Naive B cell (primary cell): ENCODE measurements at regions not wholly inside any gene's neighbourhood (a gene's known extent, or its start where the extent isn't known, plus 50 kb on each side); places are given as distances from the start of the nearest gene placed in this dataset.

Experiments
- ATAC-seq, 2 donors: fragments of 150-1000 bp; cut with Tn5 transposase; 2 replicates each; pipeline ENCODE4 v1.10.0; 2021; ENCODE audit warnings: low read depth in 2 of 2, mild to moderate bottlenecking in 2 of 2, moderate library complexity in 2 of 2
- DNase-seq: peaks from one replicate; pipeline ENCODE4 v3.0.0; 2022
- H3K27ac Mint-ChIP-seq, 6 donors: one replicate each; pipeline ENCODE4 v1.8.0; 2020 to 2022; ENCODE audit warnings: mild to moderate bottlenecking in 6 of 6, mixed read lengths in 6 of 6, moderate library complexity in 5 of 6, inconsistent platforms in 2 of 6
- H3K27me3 Mint-ChIP-seq, 3 donors: one replicate each; pipeline ENCODE4 v1.8.0; 2021 to 2022; ENCODE audit warnings: mixed read lengths in 3 of 3, mild to moderate bottlenecking in 1 of 3
- H3K36me3 Mint-ChIP-seq, 2 donors: one replicate each; pipeline ENCODE4 v1.8.0; 2020 to 2022; ENCODE audit warnings: mixed read lengths in 2 of 2, inconsistent platforms in 1 of 2, mild to moderate bottlenecking in 1 of 2
- H3K4me1 Mint-ChIP-seq, 3 donors: one replicate each; pipeline ENCODE4 v1.8.0; 2020 to 2022; ENCODE audit warnings: mixed read lengths in 3 of 3, inconsistent platforms in 1 of 3, mild to moderate bottlenecking in 1 of 3, moderate library complexity in 1 of 3
- H3K4me3 Mint-ChIP-seq, 8 donors: one replicate each; pipeline ENCODE4 v1.8.0; 2020 to 2022; ENCODE audit warnings: mild to moderate bottlenecking in 8 of 8, mixed read lengths in 8 of 8, moderate library complexity in 8 of 8, inconsistent platforms in 2 of 8
- H3K9me3 Mint-ChIP-seq, 7 donors: one replicate each; pipeline ENCODE4 v1.8.0; 2020 to 2022; ENCODE audit warnings: mixed read lengths in 7 of 7, mild to moderate bottlenecking in 5 of 7, inconsistent platforms in 2 of 7, moderate library complexity in 1 of 7

DNA sequence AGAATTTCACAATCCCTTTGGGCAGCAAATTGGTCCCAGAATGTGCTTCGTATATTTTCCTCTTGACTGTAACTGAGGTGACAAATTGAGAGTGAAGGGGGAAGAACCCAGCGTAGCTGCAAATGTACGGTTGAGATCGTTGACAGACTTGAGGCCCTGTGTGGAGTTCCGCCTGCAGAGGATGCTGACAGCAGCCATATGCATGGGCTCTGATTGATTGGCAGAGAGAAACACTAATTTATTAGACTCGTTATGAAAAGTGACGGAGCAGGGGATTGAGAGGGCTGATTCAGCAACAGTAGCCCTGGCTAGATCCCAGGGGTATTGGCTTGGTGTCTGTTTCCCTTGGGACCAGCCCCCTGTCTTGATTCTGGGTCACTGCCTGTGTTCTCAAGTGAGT is 930.1 kb upstream of the EEF2KMT start:
- no peaks in the 10 kb centered on the region for H3K4me1 Mint-ChIP-seq

DNA sequence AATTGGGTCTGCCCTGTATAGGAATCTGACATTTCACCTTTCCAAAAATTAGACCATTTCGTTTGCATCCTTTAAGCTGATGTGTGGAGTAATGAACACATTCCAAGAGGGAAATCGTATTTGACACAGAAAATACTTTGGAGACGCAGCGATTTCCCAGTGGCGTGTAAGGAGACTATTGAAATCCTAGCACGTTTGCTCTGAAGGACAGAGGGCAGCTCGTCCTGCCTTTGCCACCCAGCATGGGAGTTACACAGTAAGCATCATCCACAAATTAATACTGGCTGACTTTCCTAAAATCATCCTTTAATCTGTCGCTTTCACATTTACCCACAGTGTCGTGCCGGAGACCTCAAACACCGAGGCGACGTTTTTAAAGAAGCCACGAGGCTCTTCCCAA is 925.9 kb upstream of the EEF2KMT start:
- no peak for DNase-seq
- Mint-ChIP-seq H3K4me3 (no peak overlapping the region), H3K36me3 (no peaks in the 10 kb centered on the region), H3K27ac (no peak overlapping the region), H3K9me3 (peaks cover 0 to 2% (median 0%) of the 10 kb centered on the region in 7 donors), H3K27me3 (peaks cover 6 to 15% (median 11%) of the 10 kb centered on the region in 3 donors), H3K4me1 (no peaks in the 10 kb centered on the region)
- ATAC-seq: no peak

More for the DNA sequence above, 930.1 kb upstream of the EEF2KMT start:
- H3K27me3 Mint-ChIP-seq: peaks cover 0 to 3% (median 0%) of the 10 kb centered on the region in 3 donors
- ATAC-seq: no peak
- no peak overlapping the region for H3K4me3 Mint-ChIP-seq
- no peak overlapping the region for H3K27ac Mint-ChIP-seq
- DNase-seq: no peak
- no peaks in the 10 kb centered on the region for H3K36me3 Mint-ChIP-seq
- peaks cover 0 to 4% (median 0%) of the 10 kb centered on the region in 7 donors for H3K9me3 Mint-ChIP-seq

DNA sequence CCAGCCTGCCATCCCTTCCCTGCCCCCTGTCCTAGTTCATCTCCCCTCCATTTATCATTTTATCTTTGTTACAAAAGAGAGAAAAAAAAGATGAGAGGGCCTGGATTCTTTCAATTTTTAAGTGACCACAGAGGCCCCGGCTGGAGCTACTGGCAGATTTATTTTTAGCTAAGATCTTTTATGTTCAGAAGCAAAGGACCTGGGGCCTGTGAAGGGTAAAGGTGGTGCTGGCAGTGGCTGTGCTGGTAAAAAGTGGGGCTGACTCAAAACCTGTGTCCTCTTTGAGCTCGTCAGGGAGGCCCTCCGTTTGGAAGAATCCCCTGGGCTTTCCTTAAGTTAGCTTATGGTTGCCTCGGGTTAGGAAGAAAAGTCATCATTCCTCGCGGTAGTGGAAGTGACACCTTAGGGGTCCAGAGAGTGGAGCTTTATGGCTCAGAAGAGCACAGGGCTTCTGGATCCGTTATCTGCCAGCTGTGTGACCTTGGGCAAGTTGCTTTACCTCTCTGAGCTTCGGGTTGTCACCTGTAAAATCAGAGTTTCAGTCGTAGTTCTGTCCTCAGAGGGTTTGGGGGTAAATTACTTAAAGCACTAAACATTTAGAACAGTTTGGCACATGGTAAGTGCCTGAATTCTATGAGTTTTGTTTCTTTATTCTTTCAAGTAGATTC is 923.8 kb upstream of the EEF2KMT start:
- Mint-ChIP-seq H3K27me3 (peaks cover 15 to 24% (median 15%) of the 10 kb centered on the region in 3 donors), H3K36me3 (no peaks in the 10 kb centered on the region), H3K9me3 (peaks cover 0 to 4% (median 0%) of the 10 kb centered on the region in 7 donors)

DNA sequence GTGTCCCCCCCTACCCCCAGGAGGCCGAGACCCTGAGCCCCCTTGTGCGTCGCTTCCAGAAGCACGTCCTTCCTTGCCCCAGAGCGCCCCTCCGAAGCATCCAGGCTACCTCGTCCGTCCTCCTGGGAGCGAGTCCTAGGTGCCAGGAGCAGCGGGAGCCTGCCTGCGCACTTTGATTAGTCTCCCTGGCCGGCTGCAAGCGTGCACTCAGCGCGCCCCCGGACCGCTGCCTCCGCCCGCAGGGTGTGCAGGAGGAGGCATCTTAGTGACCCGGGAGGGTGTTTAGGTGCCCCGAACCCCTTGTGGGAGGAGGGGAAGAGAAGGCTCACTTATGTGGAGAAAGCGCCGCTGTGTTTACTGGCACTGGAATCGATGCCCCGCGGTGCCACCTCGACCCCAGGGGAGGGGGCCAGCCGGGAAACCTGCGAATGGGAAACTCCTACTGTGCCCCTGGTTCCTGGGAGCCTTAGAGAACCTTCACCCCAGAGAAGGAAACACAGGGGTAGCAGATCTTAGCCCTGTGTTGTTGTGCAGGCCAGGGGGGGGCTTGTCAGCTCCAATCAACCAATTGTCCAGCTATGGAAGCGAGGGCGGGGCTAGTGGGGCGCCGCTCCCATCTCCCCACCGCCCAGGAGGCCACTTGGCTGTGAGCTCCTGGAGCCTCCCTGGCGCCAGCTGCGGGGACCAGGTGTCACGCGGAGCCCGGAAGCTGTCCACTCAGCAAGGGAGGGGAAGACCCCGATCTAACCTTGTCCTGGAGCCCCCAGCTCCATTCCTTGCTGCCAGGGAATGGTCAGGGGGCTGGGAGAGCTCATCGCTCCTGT is 922.8 kb upstream of the EEF2KMT start:
- H3K27ac Mint-ChIP-seq: no peak overlapping the region

More for the DNA sequence above, 923.8 kb upstream of the EEF2KMT start:
- Mint-ChIP-seq H3K4me3 (no peak overlapping the region), H3K4me1 (no peaks in the 10 kb centered on the region), H3K27ac (no peak overlapping the region)
- no peak for DNase-seq
- ATAC-seq: no peak

DNA sequence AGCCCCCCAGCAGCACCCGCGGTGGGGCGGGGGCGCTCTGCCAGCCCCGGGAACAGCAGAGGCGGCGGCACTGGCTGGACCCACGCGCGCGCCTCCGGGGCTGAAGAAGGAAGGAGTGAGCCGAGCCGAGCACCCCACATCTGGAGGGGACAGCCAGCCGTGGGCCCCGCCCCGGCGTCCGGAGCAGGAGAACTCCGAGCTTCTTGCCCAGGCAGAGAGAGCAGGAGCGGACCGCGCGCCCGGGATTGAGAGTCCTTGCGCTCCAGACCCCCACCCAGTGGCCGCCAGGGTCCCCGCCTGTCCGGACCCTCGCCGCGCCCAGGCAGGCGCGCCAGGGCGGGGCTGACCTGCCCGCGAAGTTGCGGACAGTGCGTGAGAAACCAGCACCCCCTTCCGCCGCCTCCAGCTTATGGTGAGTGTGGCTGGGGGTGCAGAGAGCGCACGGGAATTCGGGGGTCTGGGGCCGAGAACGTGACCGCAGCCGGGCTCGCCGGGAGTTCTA is 921.9 kb upstream of the EEF2KMT start:
- peaks cover 24% of the 10 kb centered on the region in 3 donors for H3K27me3 Mint-ChIP-seq
- no peak overlapping the region for H3K27ac Mint-ChIP-seq
- H3K4me1 Mint-ChIP-seq: no peaks in the 10 kb centered on the region

More for the DNA sequence above, 922.8 kb upstream of the EEF2KMT start:
- Mint-ChIP-seq H3K4me3 (no peak overlapping the region), H3K4me1 (no peaks in the 10 kb centered on the region), H3K27me3 (peaks cover 24% of the 10 kb centered on the region in 3 donors), H3K36me3 (peaks cover 0 to 8% of the 10 kb centered on the region in 2 donors), H3K9me3 (peaks cover 0 to 14% (median 7%) of the 10 kb centered on the region in 7 donors)
- ATAC-seq (no peak), DNase-seq (no peak)

DNA sequence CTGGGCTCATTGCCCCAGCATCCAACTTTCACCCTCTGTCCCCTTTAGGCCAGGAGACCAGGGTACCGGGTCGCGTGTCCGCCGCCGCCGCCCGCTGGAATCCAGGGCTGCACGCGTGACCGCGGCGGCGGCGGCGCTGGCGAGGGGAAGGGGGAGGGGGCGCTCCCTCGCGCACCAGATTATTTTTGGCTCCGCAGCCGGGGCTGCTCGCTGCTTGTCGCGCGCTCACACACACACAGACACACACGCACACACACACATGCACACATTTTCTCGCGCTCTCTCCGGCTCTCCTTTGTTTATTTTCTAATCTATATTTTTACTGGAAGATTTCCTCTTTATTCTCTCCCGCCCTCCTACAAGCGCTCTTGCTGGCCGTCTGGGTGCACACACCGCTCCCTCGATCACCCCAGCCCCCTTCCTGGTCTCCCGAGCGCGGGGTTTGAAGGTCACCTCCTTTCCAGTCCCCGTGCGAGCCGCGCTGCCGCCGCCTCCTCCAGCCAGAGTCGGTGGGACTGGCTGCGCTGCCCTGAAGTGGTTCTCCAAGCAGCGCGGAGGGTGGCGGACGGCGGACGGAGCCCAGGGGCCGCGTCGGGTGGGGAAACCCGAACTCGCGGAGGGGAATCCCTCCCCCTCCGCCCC is 921.4 kb upstream of the EEF2KMT start:
- Mint-ChIP-seq H3K27ac (no peak overlapping the region), H3K27me3 (peaks cover 24% of the 10 kb centered on the region in 3 donors), H3K36me3 (peaks cover 0 to 8% of the 10 kb centered on the region in 2 donors), H3K9me3 (peaks cover 0 to 26% (median 7%) of the 10 kb centered on the region in 7 donors), H3K4me3 (no peak overlapping the region), H3K4me1 (no peaks in the 10 kb centered on the region)
- ATAC-seq (no peak), DNase-seq (no peak)

More for the DNA sequence above, 921.9 kb upstream of the EEF2KMT start:
- Mint-ChIP-seq H3K9me3 (peaks cover 0 to 20% (median 7%) of the 10 kb centered on the region in 7 donors), H3K4me3 (no peak overlapping the region), H3K36me3 (peaks cover 0 to 8% of the 10 kb centered on the region in 2 donors)
- no peak for DNase-seq
- no peak for ATAC-seq

DNA sequence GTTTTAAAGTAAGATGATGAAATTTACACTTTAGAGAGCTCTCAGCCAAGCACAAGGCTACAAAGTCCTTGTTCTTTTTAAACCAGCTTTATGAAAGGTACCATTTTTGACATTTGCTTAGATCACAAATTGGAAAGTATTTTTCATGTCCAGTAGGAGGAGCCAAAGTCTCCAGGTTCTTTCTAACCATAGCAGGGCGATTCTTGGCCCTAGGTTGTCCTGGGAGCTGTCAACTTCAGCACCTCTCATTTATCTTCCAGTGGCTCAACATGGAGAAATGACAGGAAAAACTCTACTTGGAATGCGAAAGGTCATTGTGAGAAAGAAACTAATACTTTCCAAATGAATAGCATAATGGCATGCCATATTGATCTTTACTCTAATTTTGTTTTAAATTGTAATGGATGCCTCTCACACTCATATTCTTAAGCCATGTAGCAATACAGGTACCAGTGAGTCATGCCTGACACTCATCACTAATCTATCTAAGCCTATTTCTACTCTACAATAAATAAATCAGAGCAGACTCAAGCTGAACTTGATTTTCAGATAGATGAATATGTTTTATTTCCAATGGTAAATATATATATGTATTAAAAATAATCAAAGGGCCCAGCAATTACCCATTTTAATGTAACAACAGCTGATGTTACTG is 919.1 kb upstream of the EEF2KMT start:
- peaks cover 20 to 24% (median 24%) of the 10 kb centered on the region in 3 donors for H3K27me3 Mint-ChIP-seq
- no peak overlapping the region for H3K27ac Mint-ChIP-seq
- no peaks in the 10 kb centered on the region for H3K4me1 Mint-ChIP-seq
- DNase-seq (no peak), ATAC-seq (no peak)
- peaks cover 0 to 8% of the 10 kb centered on the region in 2 donors for H3K36me3 Mint-ChIP-seq
- H3K4me3 Mint-ChIP-seq: no peak overlapping the region
- peaks cover 0 to 40% (median 10%) of the 10 kb centered on the region in 7 donors for H3K9me3 Mint-ChIP-seq

DNA sequence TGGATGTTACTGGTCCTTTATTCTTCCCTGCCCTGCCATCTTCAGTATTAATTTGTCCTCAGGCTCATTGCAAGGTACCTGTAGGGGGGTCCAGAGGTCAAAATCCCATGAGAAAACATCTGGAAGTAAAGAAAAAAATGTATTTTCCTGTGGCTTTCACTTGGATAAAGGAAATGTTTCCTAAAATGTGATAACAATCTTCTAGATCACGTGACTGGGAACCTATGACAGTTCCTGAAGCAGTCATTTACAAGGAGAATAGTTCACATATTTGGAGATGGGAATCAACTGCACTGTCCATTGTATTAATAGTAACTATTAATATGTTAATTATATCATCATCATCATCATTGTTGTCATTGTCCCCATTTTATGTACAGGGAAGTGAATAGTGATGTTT is 915.1 kb upstream of the EEF2KMT start:
- peaks cover 1 to 11% (median 9%) of the 10 kb centered on the region in 3 donors for H3K27me3 Mint-ChIP-seq
- H3K36me3 Mint-ChIP-seq: peaks cover 0 to 8% of the 10 kb centered on the region in 2 donors
- H3K9me3 Mint-ChIP-seq: peaks cover 0 to 42% (median 11%) of the 10 kb centered on the region in 7 donors
- DNase-seq: no peak
- no peak for ATAC-seq
- no peak overlapping the region for H3K4me3 Mint-ChIP-seq
- H3K27ac Mint-ChIP-seq: no peak overlapping the region
- H3K4me1 Mint-ChIP-seq: no peaks in the 10 kb centered on the region

DNA sequence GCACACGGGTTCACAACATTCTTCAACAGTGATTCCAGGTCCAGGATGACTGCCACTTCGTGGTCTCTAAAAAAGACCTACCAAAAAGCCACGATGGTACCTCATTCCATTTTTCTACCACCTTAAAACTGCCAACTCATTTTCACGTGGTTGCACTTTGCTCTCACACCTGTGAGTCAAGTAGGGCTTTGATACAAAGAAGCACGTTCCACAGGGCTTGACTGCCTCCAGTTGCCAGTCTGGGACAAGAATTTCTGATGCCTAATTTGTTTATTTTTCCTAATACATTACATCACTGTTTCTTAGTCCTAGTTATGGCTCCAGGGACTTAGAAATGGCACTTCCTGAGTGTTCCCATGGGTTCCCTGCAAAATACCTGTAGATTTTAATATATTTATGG is 911.6 kb upstream of the EEF2KMT start:
- H3K9me3 Mint-ChIP-seq: peaks cover 0 to 23% (median 5%) of the 10 kb centered on the region in 7 donors
- no peaks in the 10 kb centered on the region for H3K27me3 Mint-ChIP-seq
- H3K4me3 Mint-ChIP-seq: no peak overlapping the region
- no peak for ATAC-seq
- no peak for DNase-seq
- H3K27ac Mint-ChIP-seq: no peak overlapping the region
- H3K36me3 Mint-ChIP-seq: no peaks in the 10 kb centered on the region
- H3K4me1 Mint-ChIP-seq: no peaks in the 10 kb centered on the region

DNA sequence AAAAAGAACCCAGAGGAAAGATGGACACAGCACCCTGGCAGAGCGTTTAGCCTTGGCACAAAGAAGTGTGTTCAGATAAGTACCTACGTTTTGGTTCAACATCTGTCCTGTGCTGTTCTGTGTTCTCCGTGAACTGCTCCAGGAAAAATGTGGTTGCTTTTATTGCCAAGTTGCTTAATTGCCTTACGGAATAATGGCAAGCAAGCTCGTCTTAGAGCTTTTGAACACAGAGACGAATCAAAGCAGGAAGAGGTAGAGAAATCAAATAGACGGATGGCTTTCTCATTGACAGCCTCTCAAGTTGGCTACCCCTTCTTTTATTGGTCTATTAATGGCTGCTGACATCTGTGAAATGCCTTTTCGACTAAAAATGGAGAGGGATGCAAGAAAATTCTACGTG is 911.1 kb upstream of the EEF2KMT start:
- H3K9me3 Mint-ChIP-seq: peaks cover 0 to 18% (median 5%) of the 10 kb centered on the region in 7 donors
- H3K36me3 Mint-ChIP-seq: no peaks in the 10 kb centered on the region
- H3K27ac Mint-ChIP-seq: no peak overlapping the region
- H3K4me1 Mint-ChIP-seq: no peaks in the 10 kb centered on the region
- H3K4me3 Mint-ChIP-seq: no peak overlapping the region
- ATAC-seq (no peak), DNase-seq (no peak)
- H3K27me3 Mint-ChIP-seq: no peaks in the 10 kb centered on the region

DNA sequence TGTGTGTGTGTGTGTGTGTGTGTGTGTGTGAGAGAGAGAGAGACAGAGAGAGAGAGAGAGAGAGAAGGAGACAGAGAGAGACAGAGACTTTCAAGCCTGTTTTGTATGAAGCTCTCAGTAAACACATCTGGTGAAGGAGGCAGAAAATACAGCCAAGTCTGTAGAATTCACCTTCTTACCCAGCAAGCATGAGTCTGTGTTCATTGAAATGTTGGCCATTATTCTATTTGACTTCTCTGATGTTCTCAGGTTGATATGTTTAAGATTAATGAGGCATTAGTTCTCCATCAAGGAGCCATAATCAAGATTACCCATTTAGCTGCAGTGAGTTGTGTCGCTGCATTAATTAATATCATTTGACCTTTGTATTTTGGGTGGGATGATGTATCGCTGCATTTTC is 895.8 kb upstream of the EEF2KMT start:
- ATAC-seq (no peak), DNase-seq (no peak)
- Mint-ChIP-seq H3K27ac (no peak overlapping the region), H3K4me1 (no peaks in the 10 kb centered on the region), H3K4me3 (no peak overlapping the region), H3K27me3 (no peaks in the 10 kb centered on the region), H3K36me3 (no peaks in the 10 kb centered on the region), H3K9me3 (peaks cover 0 to 33% (median 5%) of the 10 kb centered on the region in 7 donors)

DNA sequence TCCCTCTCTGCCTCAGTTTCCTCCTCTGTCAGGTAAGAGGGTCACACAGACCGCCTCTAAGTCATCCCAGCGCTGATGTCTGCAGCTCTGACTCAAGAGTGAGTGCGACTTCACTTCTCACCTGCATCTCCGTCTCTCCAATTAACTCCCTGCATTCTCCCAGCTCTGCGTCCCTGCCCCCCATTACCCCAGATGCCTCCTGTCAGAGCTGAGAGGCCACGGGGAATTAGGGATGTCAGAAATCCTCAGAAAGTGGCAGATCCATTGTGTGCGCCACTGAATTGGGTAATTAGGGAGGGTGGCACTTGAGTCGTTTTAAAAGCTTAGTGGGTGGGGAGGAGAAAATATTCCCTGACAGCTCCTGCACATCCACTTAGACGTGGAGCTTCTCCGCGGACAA is 885.4 kb upstream of the EEF2KMT start:
- Mint-ChIP-seq H3K36me3 (no peaks in the 10 kb centered on the region), H3K4me1 (no peaks in the 10 kb centered on the region), H3K9me3 (peaks cover 0 to 11% (median 2%) of the 10 kb centered on the region in 7 donors), H3K4me3 (no peak overlapping the region), H3K27ac (no peak overlapping the region), H3K27me3 (peaks cover 0 to 4% (median 0%) of the 10 kb centered on the region in 3 donors)
- ATAC-seq: no peak
- DNase-seq: no peak
